ENCODE measurements at regions not wholly inside any gene's neighbourhood (a gene's known extent, or its start where the extent isn't known, plus 50 kb on each side); places are given as distances from the start of the nearest gene placed in this dataset.
"Not testable (repeated sequence)": the region's sequence is repeated elsewhere in the genome, so short reads cannot be mapped to it uniquely, and the experiment has no call there.

- no peak for DNase-seq (ENCODE audit: low spot score)
Measured at GRCh38 chr6:106746652-106747051, 117.3 kb downstream of the QRSL1 start.

DNA sequence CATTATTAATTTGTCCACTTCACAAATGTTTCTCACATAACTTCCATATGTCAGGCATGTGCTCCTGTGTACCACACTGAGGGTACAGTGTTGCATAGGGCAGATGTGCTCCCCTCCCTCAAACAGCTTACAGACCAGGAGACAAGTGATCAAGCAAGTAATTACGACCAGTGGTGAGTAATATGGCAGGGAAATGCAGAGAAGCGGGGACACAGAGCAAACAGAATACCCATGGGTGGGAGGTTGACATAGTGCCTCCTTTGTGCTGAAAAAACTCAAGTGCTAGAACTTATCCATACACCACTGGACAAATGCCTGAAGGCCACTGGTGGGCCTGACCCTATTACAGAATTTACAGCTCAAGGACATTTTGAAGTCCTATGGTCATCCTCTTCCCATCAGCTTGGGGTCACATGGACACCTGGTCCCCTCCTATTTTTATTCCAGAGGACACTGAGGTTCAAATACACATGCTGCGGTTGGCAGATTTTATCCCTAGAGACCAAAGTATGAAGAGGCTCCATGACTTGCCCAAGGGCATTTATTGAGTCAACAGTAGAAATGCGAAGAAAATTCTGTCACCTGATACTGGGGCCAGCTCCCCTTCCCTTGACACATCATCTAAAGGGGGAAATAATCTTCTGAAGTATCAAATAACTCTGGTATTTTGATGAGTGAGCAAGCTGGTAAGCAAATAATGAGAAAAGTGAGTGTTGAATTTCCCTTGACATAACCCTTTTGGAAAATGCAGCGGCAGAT is 116.6 kb downstream of the QRSL1 start:
- no peak for DNase-seq (ENCODE audit: low spot score)

- DNase-seq (ENCODE audit: low spot score) = no peak
Measured at GRCh38 chr6:106745197-106745770, 115.9 kb downstream of the QRSL1 start.

GRCh38 chr6:106744781-106745180 is 115.4 kb downstream of the QRSL1 start:
- DNase-seq (ENCODE audit: low spot score) = no peak

- DNase-seq (ENCODE audit: low spot score) = not testable (repeated sequence)
Measured at GRCh38 chr6:106744029-106744428, 114.7 kb downstream of the QRSL1 start.

- DNase-seq (ENCODE audit: low spot score) = no peak
Measured at GRCh38 chr6:106743612-106744011, 114.2 kb downstream of the QRSL1 start.

GRCh38 chr6:106740287-106740686 is 110.9 kb downstream of the QRSL1 start:
- no peak for DNase-seq (ENCODE audit: low spot score)

- no peak for DNase-seq (ENCODE audit: low spot score)
Measured at GRCh38 chr6:106739387-106739786, 110.0 kb downstream of the QRSL1 start.

DNA sequence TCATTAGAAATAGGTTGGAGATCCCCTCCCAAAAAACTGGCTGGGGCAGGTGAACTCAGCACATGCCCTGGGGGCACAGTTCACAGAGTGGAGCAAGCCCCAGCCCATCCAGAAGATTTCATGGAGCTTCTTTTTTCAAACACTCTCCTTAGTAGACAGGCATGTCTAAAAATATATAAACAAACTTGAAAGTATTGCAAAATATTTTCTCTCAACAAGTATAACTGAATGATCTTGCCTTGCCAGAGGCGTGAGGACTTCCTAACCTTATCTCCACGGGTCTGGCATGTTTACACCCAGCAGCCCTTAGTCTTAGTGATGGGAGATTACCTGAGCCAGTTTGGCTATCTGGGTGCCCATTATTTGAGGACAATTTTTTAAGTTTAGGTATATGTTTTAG is 107.1 kb downstream of the QRSL1 start:
- DNase-seq (ENCODE audit: low spot score) = no peak

GRCh38 chr6:106735828-106736227 is 106.5 kb downstream of the QRSL1 start:
- DNase-seq (ENCODE audit: low spot score) = no peak

- DNase-seq (ENCODE audit: low spot score) = no peak
Measured at GRCh38 chr6:106735136-106735633, 105.8 kb downstream of the QRSL1 start.

- DNase-seq (ENCODE audit: low spot score) = no peak
Measured at GRCh38 chr6:106733386-106733785, 104.0 kb downstream of the QRSL1 start.

- no peak for DNase-seq (ENCODE audit: low spot score)
Measured at GRCh38 chr6:106732376-106732940, 103.1 kb downstream of the QRSL1 start.

GRCh38 chr6:106731843-106732160 is 102.4 kb downstream of the QRSL1 start:
- DNase-seq (ENCODE audit: low spot score) = no peak

DNA sequence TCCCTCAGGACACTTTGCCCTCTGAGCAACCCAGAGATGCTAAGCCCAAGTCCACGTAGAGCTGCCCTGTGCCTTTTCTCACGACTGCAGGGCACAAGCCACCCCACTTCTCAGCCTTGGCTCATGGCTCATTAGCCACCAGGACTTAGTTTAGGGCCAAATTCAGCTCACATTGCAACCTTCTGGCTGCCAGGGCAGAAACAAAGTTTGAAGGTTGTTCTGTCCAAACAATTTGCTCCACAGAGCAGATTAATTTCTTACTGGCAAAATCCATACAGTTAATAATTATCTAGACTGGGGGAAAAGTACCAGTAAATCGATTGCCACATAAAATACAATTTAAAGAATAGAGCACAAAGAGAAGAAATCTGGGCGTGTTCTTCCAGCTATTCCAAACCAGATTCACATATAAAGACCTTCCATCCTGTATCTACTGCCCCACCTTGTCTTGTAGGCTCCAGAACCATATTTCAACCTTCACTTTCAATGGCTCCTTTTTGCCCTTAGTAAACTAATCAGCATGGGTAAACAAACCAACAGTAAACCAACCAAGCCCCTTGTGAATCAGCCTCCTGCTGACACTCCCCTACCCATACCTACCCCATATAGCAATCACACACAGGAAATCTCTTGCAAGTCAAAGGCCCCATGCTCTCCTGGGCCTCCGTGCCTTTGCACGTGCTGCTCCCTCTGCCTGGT is 101.9 kb downstream of the QRSL1 start:
- no peak for DNase-seq (ENCODE audit: low spot score)

GRCh38 chr6:106730718-106731117 is 101.3 kb downstream of the QRSL1 start:
- no peak for DNase-seq (ENCODE audit: low spot score)

GRCh38 chr6:106730264-106730663 is 100.9 kb downstream of the QRSL1 start:
- no peak for DNase-seq (ENCODE audit: low spot score)

DNA sequence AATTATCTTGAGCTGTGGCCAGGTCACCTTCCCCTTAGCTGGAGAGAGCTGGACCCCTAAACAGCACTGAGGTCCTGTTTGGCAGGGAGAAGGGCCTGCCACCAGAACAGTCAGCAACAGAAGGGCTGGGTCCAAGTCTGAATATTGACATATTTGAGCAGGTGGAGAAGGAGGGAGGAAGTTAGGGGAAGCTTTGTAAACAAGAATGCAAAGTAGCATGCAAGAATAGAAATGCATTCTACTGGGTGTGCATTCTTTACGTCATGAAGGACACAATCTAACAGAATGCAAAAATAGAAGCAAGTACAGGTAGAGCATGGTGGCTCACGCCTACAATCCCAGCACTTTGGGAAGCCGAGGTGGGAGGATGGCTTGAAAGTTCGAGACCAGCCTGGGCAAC is 100.5 kb downstream of the QRSL1 start:
- DNase-seq (ENCODE audit: low spot score) = no peak

DNA sequence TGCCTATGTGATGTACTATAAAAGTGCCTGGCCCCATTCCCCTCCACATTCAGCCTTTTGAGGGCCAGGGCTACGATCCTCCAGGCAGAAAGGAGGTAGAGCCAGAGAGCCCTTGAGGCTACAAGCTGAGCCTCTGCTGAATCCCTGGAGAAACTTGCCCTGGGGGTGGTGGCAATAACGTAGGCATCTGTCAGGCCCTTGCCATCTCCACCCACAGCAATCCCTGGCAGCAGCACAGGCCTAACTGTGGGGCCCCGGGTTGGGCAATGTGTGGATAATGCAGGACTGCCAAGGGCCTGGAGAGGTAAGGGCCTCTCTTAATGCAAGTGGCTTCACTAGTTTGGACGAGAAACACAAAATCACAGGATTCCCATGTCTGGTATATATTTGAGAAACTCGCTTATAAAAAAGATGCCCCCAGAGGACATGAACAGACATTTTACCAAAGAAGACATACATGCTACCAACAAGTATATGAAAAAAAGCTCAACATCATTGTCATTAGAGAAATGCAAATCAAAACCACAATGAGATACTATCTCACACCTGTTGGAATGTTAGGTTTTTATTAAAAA is 99.0 kb downstream of the QRSL1 start:
- no peak for DNase-seq (ENCODE audit: low spot score)

- DNase-seq (ENCODE audit: low spot score) = no peak
Measured at GRCh38 chr6:106727480-106728149, 98.2 kb downstream of the QRSL1 start.

DNA sequence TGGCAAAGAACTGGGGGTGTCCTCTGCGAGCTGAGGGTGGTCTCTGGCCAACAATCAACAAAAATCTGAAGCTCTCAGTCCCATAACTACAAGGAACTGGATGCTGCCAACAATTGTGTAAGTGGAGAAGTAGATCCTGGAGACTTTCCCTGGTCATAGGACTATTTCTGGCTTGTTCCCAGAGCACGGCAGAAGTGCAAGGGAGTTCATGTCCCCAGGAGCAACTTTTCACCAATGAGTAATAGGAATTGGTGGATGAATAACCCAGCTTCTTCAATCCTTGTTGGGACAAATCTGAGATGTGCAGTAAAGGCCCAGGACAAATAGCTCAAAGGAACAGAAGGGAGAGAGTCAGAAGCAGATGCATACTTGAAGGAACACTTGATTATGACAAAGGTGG is 95.5 kb downstream of the QRSL1 start:
- DNase-seq (ENCODE audit: low spot score) = no peak

DNA sequence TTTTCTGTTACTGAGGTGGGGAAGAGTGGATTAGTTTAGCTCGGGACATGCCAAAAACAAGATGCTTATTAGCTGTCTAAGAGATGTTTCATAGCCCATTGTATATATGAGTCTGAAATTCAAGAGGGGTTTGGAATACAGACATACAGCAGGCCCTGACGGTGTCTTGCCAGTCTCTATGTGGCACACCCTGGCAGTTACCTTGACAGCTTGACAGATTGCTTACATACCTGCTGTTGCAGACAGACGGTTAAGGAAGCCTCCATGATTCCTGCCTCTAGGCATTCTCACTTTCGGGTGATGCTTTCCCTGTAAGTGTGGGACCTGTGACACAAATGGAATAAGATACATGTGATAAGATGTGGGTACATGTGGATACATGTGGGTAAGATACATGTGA is 95.0 kb downstream of the QRSL1 start:
- DNase-seq (ENCODE audit: low spot score) = no peak
